NCI-H2196 (cell line): ENCODE measurements at regions not wholly inside any gene's neighbourhood (a gene's known extent, or its start where the extent isn't known, plus 50 kb on each side); places are given as distances from the start of the nearest gene placed in this dataset.

Experiments
- DNase-seq: peaks from one replicate; lab custom pipeline; 2025; ENCODE audit not compliant: unreplicated experiment; lab: John Stamatoyannopoulos, UW

GRCh38 chr1:95957748-95958147, 723.7 kb downstream of the RWDD3 start:
- no peak for DNase-seq

GRCh38 chr1:95966866-95967265, 732.9 kb downstream of the RWDD3 start:
- no peak for DNase-seq

GRCh38 chr1:95974586-95974985, 740.6 kb downstream of the RWDD3 start:
- no peak for DNase-seq

- DNase-seq = no peak
Observed at GRCh38 chr1:95982711-95983110, 738.9 kb upstream of the PTBP2 start.

GRCh38 chr1:95983831-95984230, 737.8 kb upstream of the PTBP2 start:
- DNase-seq = no peak

GRCh38 chr1:95984798-95985374, 736.7 kb upstream of the PTBP2 start:
- DNase-seq = no peak

- DNase-seq = no peak
Observed at GRCh38 chr1:95990033-95990432, 731.6 kb upstream of the PTBP2 start.

- DNase-seq = no peak
Observed at GRCh38 chr1:95991787-95992520, 729.6 kb upstream of the PTBP2 start.

GRCh38 chr1:95994643-95995042, 726.9 kb upstream of the PTBP2 start:
- DNase-seq = no peak

GRCh38 chr1:96002201-96002600, 719.4 kb upstream of the PTBP2 start:
- DNase-seq = no peak

- no peak for DNase-seq
Observed at GRCh38 chr1:96002969-96003964, 718.3 kb upstream of the PTBP2 start.

- DNase-seq = no peak
Observed at GRCh38 chr1:96009831-96010434, 711.7 kb upstream of the PTBP2 start.

GRCh38 chr1:96011606-96012005, 710.0 kb upstream of the PTBP2 start:
- DNase-seq = no peak

GRCh38 chr1:96016219-96016618, 705.4 kb upstream of the PTBP2 start:
- no peak for DNase-seq

GRCh38 chr1:96020378-96020777, 701.2 kb upstream of the PTBP2 start:
- no peak for DNase-seq

GRCh38 chr1:96025062-96025461, 696.5 kb upstream of the PTBP2 start:
- no peak for DNase-seq

GRCh38 chr1:96028071-96028470, 693.5 kb upstream of the PTBP2 start:
- DNase-seq = no peak

- no peak for DNase-seq
Observed at GRCh38 chr1:96030312-96030711, 691.3 kb upstream of the PTBP2 start.

GRCh38 chr1:96034006-96034405, 687.6 kb upstream of the PTBP2 start:
- DNase-seq = no peak

- no peak for DNase-seq
Observed at GRCh38 chr1:96036763-96037162, 684.8 kb upstream of the PTBP2 start.

- DNase-seq = no peak
Observed at GRCh38 chr1:96038636-96039035, 682.9 kb upstream of the PTBP2 start.
